Stimulated activated CD8-positive, alpha-beta memory T cell treated with anti-CD3 and anti-CD28 coated beads, Interleukin-2, amount 100 ng/mL, for 48 hours (primary cell): ENCODE measurements at regions not wholly inside any gene's neighbourhood (a gene's known extent, or its start where the extent isn't known, plus 50 kb on each side); places are given as distances from the start of the nearest gene placed in this dataset.

Experiments used
- DNase-seq, 2 donors: peaks; one replicate each; pipeline ENCODE4 v3.0.0-alpha.2; 2020; ENCODE audit warnings: low read depth in 2 of 2

DNA sequence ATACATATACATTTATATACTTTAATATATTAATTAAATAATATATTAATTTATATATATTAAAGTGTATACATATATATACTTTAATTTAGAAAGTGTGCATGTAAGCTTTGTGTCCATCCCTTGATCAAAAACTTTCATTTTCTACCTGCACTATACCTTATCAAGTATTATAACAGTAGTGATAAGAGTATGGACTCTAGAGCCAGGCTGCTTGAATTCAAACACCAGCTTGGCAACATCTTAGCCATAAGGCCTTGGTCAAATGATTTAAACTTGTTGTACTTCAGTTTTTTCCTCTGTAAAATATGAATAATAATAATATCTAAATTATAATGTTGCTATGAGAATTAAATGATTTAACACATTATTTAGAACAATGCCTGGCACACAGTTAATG is 327.6 kb upstream of the NECTIN3 start:
- DNase-seq, result no peak

DNA sequence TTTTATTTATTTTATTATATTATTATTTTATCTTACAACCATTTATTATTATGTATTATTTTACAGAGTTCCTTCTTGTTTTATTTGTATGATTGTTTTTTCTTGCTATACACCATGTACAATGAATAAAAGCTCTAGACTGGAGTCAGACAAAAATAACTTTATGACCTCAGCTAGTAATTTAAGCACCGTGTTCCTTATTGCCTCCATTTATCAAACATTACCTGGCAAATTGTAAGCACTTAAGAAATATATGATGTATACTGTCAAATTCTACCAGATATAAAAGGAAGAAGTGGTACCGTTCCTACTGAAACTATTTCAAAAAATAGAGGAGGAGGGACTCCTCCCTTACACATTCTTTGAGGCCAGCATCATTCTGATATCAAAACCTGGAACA is 326.9 kb upstream of the NECTIN3 start:
- DNase-seq, result no peak

DNA sequence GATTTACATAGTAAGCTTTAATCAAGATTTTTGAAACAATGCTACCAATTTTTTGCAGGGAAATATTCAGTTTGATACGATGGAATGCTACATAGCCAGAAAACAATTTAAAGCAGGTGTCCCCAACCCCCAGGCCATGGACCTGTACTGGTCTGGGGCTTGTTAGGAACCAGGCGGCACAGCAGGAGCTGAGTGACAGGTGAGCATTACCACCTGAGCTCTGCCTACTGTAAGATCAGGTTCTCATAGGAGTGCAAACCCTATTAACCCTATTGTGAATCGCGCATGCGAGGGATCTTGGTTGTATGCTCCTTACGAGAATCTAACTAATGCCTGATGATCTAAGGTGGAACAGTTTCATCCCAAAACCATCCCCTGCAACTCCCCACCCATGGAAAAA is 322.6 kb upstream of the NECTIN3 start:
- no peak for DNase-seq

DNA sequence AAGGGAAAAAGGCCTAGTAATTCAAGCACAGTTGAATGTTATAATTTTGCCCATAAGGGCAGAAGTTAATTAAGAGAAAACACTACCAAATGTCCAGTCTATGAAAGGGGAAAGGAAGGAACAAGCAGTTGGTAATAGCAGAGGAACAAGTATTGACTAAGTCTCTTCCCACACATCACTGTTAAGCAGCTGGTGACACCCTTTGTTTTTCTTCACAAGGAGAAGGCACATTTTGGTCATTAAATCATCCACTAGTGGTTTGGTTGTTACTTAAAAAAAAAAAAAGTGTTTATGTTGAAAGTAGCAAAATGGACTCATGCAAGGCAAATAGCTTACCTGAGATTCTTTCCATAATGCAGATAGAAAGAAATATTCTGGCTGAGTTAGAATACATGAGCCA is 321.4 kb upstream of the NECTIN3 start:
- DNase-seq, result no peak

DNA sequence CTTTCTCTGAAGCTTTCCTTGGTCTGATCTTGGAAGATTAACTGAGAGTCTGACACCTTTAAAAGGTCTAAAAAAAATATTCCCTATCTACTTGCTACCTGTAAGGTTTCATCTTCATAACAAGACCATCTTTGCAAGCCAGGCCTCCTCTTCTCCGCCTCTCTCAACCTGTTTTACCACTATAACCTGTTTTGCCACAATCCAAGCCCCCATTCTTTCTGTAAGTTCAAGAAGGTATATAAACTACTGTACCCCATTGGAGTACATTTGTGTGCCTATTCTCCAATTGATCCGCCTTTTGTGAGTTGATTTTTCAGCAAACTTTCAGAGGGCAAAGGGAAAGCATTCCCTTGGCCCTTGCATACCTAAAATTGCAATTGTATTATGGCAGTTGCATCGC is 319.3 kb upstream of the NECTIN3 start:
- no peak for DNase-seq

- DNase-seq, result no peak
These were observed 318.1 kb upstream of the NECTIN3 start for GRCh38 chr3:110753516-110753915.

GRCh38 chr3:110754212-110754916 is 317.3 kb upstream of the NECTIN3 start:
- no peak for DNase-seq

DNA sequence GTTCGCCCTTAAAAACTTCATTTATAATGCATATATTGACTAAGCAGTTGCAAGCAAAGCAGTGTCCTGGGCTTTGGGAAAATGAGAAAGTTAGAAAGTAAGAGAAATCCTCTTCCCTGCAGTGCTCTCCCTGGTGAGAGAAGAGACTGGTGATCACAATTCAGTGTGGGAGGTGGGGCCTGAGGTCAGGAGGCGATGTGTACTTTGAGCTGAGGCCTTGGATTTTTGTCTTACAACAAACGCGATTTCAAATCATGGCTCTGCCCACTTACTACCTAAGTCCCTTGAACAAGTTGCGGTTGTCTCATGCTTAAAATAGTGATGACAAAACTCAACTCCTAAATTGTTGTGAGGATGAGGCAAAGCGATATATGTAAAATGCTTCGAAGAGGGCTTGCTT is 316.3 kb upstream of the NECTIN3 start:
- no peak for DNase-seq

GRCh38 chr3:110756705-110757104 is 314.9 kb upstream of the NECTIN3 start:
- no peak for DNase-seq

GRCh38 chr3:110758208-110758607 is 313.4 kb upstream of the NECTIN3 start:
- DNase-seq, result no peak

DNA sequence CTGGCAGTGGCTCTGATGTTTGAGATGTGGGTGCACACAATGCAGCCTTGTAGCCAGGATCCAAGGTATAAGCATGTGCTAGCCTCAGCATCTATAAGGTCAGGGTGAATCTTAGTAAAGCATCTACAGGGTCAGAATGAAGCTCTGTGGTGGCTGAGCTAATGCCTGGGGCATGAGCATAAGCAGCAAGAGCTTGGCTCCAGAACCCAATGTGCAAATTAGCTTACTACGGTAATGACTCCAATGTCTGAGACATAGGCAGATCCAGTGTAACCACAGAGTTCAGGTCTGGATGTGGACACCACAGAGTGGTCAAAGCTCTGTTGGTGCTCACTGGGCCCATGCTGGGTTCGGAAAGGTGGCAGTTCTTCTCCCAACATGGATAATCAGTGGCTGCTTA is 304.5 kb upstream of the NECTIN3 start:
- no peak for DNase-seq

DNA sequence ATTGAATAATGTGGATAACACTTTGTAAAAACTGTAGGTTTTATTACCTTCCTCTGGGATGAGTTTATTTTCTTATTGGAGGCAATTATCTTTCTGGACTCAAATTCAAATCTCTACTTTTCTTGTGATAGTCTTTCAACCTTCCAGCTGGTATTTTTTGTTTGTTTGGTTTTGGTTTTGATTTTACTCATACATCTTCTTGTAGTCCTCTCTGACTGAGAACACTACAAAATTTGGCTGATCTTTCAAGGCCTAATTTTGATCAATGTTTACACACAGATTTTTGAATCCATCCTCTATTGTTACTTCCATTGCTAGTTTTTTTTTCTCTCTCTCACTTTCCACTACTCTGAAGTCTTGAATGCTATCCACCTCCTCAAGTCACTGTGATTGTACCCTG is 303.8 kb upstream of the NECTIN3 start:
- DNase-seq, result no peak

- no peak for DNase-seq
These were observed 298.1 kb upstream of the NECTIN3 start for GRCh38 chr3:110773413-110773954.

DNA sequence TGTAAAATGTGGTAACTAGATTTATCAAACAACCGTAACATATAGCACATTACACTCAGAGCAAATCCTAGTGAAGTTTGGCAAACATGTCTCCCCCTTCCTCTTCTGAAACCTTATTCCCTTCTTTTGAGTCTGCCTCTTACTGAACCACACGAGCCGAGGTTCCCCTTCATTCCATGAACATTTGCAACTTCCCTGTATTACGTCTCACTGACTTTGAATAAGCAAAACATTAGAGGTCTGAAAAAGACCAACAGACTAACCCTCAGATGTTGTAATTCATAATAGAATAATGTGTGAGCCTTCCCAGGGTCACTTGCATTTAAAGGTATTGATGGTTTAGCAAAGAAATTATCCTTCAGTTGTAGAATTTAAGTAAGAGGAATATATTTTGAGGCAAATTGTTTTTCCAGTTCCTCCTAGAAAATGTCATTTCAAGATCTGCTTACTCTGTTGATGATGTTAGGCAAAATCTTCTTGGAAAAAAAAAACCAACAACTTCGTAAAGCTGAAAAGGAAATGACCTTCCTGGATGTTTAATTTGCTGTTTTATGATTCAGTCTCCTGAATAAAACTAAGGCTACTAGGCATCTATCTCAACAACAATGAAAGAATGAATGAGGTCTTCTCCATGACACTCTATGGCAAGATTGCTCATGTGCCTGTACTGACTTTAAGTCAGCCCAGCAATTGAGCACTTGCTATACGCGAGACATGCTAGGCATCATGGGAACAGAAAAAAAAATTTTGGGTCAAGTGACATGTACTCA is 296.9 kb upstream of the NECTIN3 start:
- DNase-seq, result no peak

DNA sequence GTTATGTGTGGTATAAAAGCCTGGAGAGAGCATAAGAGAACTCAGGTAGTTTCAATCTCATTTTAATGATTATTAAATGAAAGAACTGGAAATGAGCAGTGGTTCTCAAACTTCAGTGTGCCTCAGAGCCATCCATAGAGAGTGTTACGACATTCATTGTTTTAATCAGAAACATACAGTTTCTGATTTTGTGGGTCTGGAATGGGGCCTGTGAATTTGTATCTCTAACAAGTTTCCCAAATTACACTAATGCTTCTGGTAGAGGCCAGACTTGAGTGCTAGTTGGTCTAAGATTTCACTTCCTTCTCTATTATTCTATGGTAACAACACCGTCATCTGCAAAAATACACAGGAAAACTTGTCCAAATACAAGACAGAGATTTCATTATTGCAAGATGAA is 292.0 kb upstream of the NECTIN3 start:
- no peak for DNase-seq

GRCh38 chr3:110783541-110783940 is 288.1 kb upstream of the NECTIN3 start:
- no peak for DNase-seq

DNA sequence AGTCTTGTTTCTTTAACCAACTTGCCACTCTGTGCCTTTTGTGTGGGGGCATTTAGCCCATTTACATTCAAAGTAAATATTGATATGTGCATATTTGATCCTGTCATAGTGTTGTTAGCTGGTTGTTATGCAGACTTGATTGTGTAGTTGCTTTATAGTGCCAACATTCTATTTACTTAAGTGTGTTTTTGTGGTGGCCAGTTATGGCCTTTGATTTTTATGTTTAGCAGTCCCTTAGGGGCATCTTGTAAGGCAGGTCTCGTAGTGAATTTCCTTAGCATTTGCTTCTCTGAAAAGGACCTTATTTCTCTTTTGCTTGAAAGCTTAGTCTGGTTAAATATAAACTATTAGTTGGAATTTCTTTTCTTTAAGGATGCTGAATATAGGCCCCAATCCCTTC is 282.8 kb upstream of the NECTIN3 start:
- DNase-seq, result no peak

- no peak for DNase-seq
These were observed 282.3 kb upstream of the NECTIN3 start for GRCh38 chr3:110789315-110789714.

DNA sequence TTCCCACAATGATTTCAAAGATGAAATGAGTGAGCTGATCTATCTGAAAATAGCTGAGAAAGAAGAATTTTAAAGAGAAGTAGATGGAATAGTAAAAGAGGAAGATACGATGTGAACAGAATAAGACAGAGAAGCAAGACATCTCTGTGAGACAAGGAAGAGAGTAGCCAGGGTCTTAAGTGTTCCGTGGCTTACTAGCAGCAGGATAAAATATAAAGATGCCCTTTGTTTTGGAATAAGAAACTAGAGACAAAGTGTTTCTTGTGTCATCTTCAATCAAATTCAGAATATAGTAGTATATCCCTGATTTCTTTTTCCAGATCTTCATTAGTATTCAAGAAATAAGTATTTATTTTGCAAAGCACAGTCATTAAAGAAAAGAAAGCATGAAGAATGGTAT is 281.0 kb upstream of the NECTIN3 start:
- no peak for DNase-seq

DNA sequence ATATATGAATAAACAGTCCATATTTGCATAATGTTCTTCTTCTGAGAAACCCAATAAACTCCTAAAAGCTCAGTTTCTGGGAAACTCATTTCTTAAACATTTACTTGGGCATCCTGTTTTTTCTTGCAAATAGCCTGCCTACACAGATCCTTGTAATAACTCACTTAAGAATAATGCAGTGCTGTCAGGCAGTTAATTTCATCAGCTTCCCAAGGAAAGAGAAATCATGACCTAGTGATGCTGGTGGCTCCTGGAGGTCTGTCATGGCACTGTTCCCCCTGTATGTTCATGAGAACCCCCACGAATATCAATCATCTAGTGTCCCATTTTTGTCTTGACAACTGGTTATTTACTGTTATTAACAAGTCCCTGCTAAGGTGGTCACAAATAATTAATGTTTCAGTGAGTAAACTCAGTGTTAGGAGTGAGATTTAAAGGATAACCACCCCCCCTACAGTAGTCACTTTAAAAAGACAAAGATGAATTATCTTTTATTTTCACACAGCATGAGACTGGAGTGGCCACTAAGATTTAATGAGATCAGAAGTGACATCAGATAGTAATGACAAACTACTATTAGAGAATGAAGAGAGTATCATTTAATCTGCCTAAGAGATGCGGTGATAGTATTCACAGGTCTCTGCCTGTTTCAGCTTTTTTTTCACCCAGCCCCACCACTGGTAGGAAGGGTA is 279.5 kb upstream of the NECTIN3 start:
- no peak for DNase-seq

DNA sequence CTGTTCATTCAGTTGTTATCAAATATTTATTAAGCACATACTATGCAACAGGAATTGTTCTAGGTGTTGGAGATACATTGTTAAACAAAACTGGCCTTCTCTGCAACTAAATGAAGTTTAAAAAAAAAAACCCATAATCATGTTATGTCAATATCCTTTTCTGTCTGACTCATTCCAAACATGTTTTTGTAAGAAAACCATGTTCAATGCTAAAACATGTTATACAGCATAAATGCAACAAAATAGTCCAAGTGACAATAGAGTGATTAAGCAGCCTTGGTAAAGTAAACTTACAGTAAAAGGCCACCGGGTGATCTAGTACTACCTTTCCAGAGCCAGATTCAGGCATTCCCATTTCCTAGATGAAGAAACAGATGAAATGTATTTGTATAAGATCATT is 278.0 kb upstream of the NECTIN3 start:
- no peak for DNase-seq

GRCh38 chr3:110795163-110795562 is 276.5 kb upstream of the NECTIN3 start:
- no peak for DNase-seq

- no peak for DNase-seq
These were observed 272.3 kb upstream of the NECTIN3 start for GRCh38 chr3:110799271-110799670.
